ENCODE measurements at regions not wholly inside any gene's neighbourhood (a gene's known extent, or its start where the extent isn't known, plus 50 kb on each side); places are given as distances from the start of the nearest gene placed in this dataset.

GRCh38 chr4:126038502-126039144, 723.9 kb downstream of the FAT4 start:
- Mint-ChIP-seq H3K4me1 (peaks cover 5% of the 10 kb centered on the region), H3K9me3 (peaks cover 3% of the 10 kb centered on the region), H3K4me3 (no peak overlapping the region), H3K27ac (no peak overlapping the region), H3K27me3 (ENCODE audit: low read depth) (no peaks in the 10 kb centered on the region), H3K36me3 (peaks cover 2% of the 10 kb centered on the region)
- TF ChIP-seq CTCF (IDR thresholded peaks at IDR 0.05; ENCODE audit: unreplicated experiment), result no peak
- no peak for DNase-seq (ENCODE audit: low spot score in 2 of 2, unreplicated experiment in 2 of 2)

GRCh38 chr4:126046081-126046614, 731.4 kb downstream of the FAT4 start:
- no peak overlapping the region for H3K4me3 Mint-ChIP-seq
- H3K27me3 Mint-ChIP-seq (ENCODE audit: low read depth), result no peaks in the 10 kb centered on the region
- peaks cover 10% of the 10 kb centered on the region for H3K4me1 Mint-ChIP-seq
- TF ChIP-seq CTCF (IDR thresholded peaks at IDR 0.05; ENCODE audit: unreplicated experiment), result no peak
- peaks cover 11% of the 10 kb centered on the region for H3K36me3 Mint-ChIP-seq
- DNase-seq (ENCODE audit: low spot score in 2 of 2, unreplicated experiment in 2 of 2), result no peak
- H3K9me3 Mint-ChIP-seq, result peaks cover 19% of the 10 kb centered on the region
- peak overlapping the region; percentile 24 for H3K27ac Mint-ChIP-seq

GRCh38 chr4:126047114-126047513, 732.4 kb downstream of the FAT4 start:
- TF ChIP-seq CTCF (IDR thresholded peaks at IDR 0.05; ENCODE audit: unreplicated experiment), result no peak
- H3K9me3 Mint-ChIP-seq, result peaks cover 19% of the 10 kb centered on the region
- no peaks in the 10 kb centered on the region for H3K27me3 Mint-ChIP-seq (ENCODE audit: low read depth)
- no peak overlapping the region for H3K27ac Mint-ChIP-seq
- H3K4me3 Mint-ChIP-seq, result no peak overlapping the region
- H3K36me3 Mint-ChIP-seq, result peaks cover 11% of the 10 kb centered on the region
- no peak for DNase-seq (ENCODE audit: low spot score in 2 of 2, unreplicated experiment in 2 of 2)
- peaks cover 15% of the 10 kb centered on the region for H3K4me1 Mint-ChIP-seq

- no peak for DNase-seq (ENCODE audit: low spot score in 2 of 2, unreplicated experiment in 2 of 2)
- H3K27ac Mint-ChIP-seq, result peak overlapping the region; percentile 73
- peaks cover 21% of the 10 kb centered on the region for H3K9me3 Mint-ChIP-seq
These were observed 737.1 kb downstream of the FAT4 start for GRCh38 chr4:126051689-126052424.

GRCh38 chr4:126056116-126056650, 741.4 kb downstream of the FAT4 start:
- no peaks in the 10 kb centered on the region for H3K27me3 Mint-ChIP-seq (ENCODE audit: low read depth)
- peak overlapping the region; percentile 28 for H3K27ac Mint-ChIP-seq
- TF ChIP-seq CTCF (IDR thresholded peaks at IDR 0.05; ENCODE audit: unreplicated experiment), result no peak
- H3K36me3 Mint-ChIP-seq, result no peaks in the 10 kb centered on the region
- no peak overlapping the region for H3K4me3 Mint-ChIP-seq
- no peak for DNase-seq (ENCODE audit: low spot score in 2 of 2, unreplicated experiment in 2 of 2)
- peaks cover 24% of the 10 kb centered on the region for H3K4me1 Mint-ChIP-seq
- peaks cover 10% of the 10 kb centered on the region for H3K9me3 Mint-ChIP-seq

More at GRCh38 chr4:126051689-126052424, 737.1 kb downstream of the FAT4 start:
- no peak overlapping the region for H3K4me3 Mint-ChIP-seq
- H3K27me3 Mint-ChIP-seq (ENCODE audit: low read depth), result no peaks in the 10 kb centered on the region
- no peak for TF ChIP-seq CTCF (IDR thresholded peaks at IDR 0.05; ENCODE audit: unreplicated experiment)
- H3K36me3 Mint-ChIP-seq, result peaks cover 4% of the 10 kb centered on the region
- H3K4me1 Mint-ChIP-seq, result peaks cover 22% of the 10 kb centered on the region
